ENCODE measurements at regions not wholly inside any gene's neighbourhood (a gene's known extent, or its start where the extent isn't known, plus 50 kb on each side); places are given as distances from the start of the nearest gene placed in this dataset.
A peak's percentile ranks its signal among the peaks of the same experiment; 100 is the strongest.

- FAIRE-seq = no peak
Observed at GRCh38 chr17:53391197-53391596, 431.5 kb upstream of the KIF2B start.

GRCh38 chr17:53390575-53390974, 432.2 kb upstream of the KIF2B start:
- FAIRE-seq (no peak), DNase-seq (ENCODE audit: low spot score in 2 of 2) (no peak)

More at GRCh38 chr17:53391197-53391596, 431.5 kb upstream of the KIF2B start:
- DNase-seq (ENCODE audit: low spot score in 2 of 2) = no peak

- no peak for FAIRE-seq
- DNase-seq (ENCODE audit: low spot score in 2 of 2) = no peak
Observed at GRCh38 chr17:53387745-53388144, 435.0 kb upstream of the KIF2B start.

- peak in 1 of 2 donors; percentile 13 for DNase-seq (ENCODE audit: low spot score in 2 of 2)
Observed at GRCh38 chr17:53353919-53354351, 468.8 kb upstream of the KIF2B start.

GRCh38 chr17:53344778-53345177, 477.9 kb upstream of the KIF2B start:
- DNase-seq (ENCODE audit: low spot score in 2 of 2) = no peak

More at GRCh38 chr17:53353919-53354351, 468.8 kb upstream of the KIF2B start:
- no peak for FAIRE-seq

GRCh38 chr17:53336281-53336680, 486.4 kb upstream of the KIF2B start:
- no peak for FAIRE-seq
- DNase-seq (ENCODE audit: low spot score in 2 of 2) = no peak

More at GRCh38 chr17:53344778-53345177, 477.9 kb upstream of the KIF2B start:
- no peak for FAIRE-seq

- DNase-seq (ENCODE audit: low spot score in 2 of 2) = no peak
Observed at GRCh38 chr17:53335443-53335842, 487.3 kb upstream of the KIF2B start.

GRCh38 chr17:53330756-53331155, 492.0 kb upstream of the KIF2B start:
- FAIRE-seq = no peak
- no peak for DNase-seq (ENCODE audit: low spot score in 2 of 2)

More at GRCh38 chr17:53335443-53335842, 487.3 kb upstream of the KIF2B start:
- no peak for FAIRE-seq

- DNase-seq (ENCODE audit: low spot score in 2 of 2) (no peak), FAIRE-seq (no peak)
Observed at GRCh38 chr17:53321651-53322050, 501.1 kb upstream of the KIF2B start.

GRCh38 chr17:53319947-53320346, 502.8 kb upstream of the KIF2B start:
- FAIRE-seq = no peak
- no peak for DNase-seq (ENCODE audit: low spot score in 2 of 2)

GRCh38 chr17:53316988-53317387, 505.7 kb upstream of the KIF2B start:
- FAIRE-seq (no peak), DNase-seq (ENCODE audit: low spot score in 2 of 2) (no peak)

- DNase-seq (ENCODE audit: low spot score in 2 of 2) (no peak), FAIRE-seq (no peak)
Observed at GRCh38 chr17:53316073-53316472, 506.7 kb upstream of the KIF2B start.

GRCh38 chr17:53314521-53314920, 508.2 kb upstream of the KIF2B start:
- FAIRE-seq = no peak
- no peak for DNase-seq (ENCODE audit: low spot score in 2 of 2)

- FAIRE-seq = no peak
- DNase-seq (ENCODE audit: low spot score in 2 of 2) = no peak
Observed at GRCh38 chr17:53313746-53314145, 509.0 kb upstream of the KIF2B start.

GRCh38 chr17:53278466-53278865, 544.3 kb upstream of the KIF2B start:
- no peak for DNase-seq (ENCODE audit: low spot score in 2 of 2)
- no peak for FAIRE-seq

- FAIRE-seq = no peak
Observed at GRCh38 chr17:53273126-53273525, 549.6 kb upstream of the KIF2B start.

GRCh38 chr17:53270936-53271335, 551.8 kb upstream of the KIF2B start:
- DNase-seq (ENCODE audit: low spot score in 2 of 2) (no peak), FAIRE-seq (no peak)

More at GRCh38 chr17:53273126-53273525, 549.6 kb upstream of the KIF2B start:
- DNase-seq (ENCODE audit: low spot score in 2 of 2) = no peak

- no peak for FAIRE-seq
Observed at GRCh38 chr17:53264730-53265129, 558.0 kb upstream of the KIF2B start.

GRCh38 chr17:53253956-53254597, 568.6 kb upstream of the KIF2B start:
- FAIRE-seq (no peak), DNase-seq (ENCODE audit: low spot score in 2 of 2) (no peak)

More at GRCh38 chr17:53264730-53265129, 558.0 kb upstream of the KIF2B start:
- DNase-seq (ENCODE audit: low spot score in 2 of 2) = no peak

GRCh38 chr17:53249036-53249435, 573.7 kb upstream of the KIF2B start:
- DNase-seq (ENCODE audit: low spot score in 2 of 2) (no peak), FAIRE-seq (no peak)

- DNase-seq (ENCODE audit: low spot score in 2 of 2) (no peak), FAIRE-seq (no peak)
Observed at GRCh38 chr17:53234138-53234537, 588.6 kb upstream of the KIF2B start.

GRCh38 chr17:53227514-53227913, 595.2 kb upstream of the KIF2B start:
- FAIRE-seq (no peak), DNase-seq (ENCODE audit: low spot score in 2 of 2) (no peak)

Measured in frontal cortex (tissue), 3 donors.